Gastroesophageal sphincter (tissue), 3 donors: ENCODE measurements at regions not wholly inside any gene's neighbourhood (a gene's known extent, or its start where the extent isn't known, plus 50 kb on each side); places are given as distances from the start of the nearest gene placed in this dataset.

ENCODE experiments used
- CTCF ChIP-seq, 4 experiments: fragments of 200-600 bp in 2 of 4; fragments of 450-650 bp in 2 of 4; sonication (generic) in 1 of 4; IDR thresholded peaks; one replicate each; pipeline ENCODE4 v1.5.1; 2017 to 2019; ENCODE audit warnings: antibody characterized with exemption in 4 of 4, mild to moderate bottlenecking in 2 of 4, moderate library complexity in 2 of 4
- EP300 ChIP-seq: sonication (generic); formaldehyde crosslinking; IDR thresholded peaks from one replicate; pipeline ENCODE4 v1.6.1; 2017; ENCODE audit warnings: antibody characterized with exemption, mild to moderate bottlenecking

GRCh38 chr12:32997471-32997870 lies 100.9 kb upstream of the PKP2 start:
- no peak for TF ChIP-seq CTCF (IDR thresholded peaks at IDR 0.05)
- TF ChIP-seq EP300: no peak
